RWPE1 (cell line): ENCODE measurements at regions not wholly inside any gene's neighbourhood (a gene's known extent, or its start where the extent isn't known, plus 50 kb on each side); places are given as distances from the start of the nearest gene placed in this dataset.

Experiments used
- CTCF ChIA-PET: fragments of 350-600 bp; sonication (Branson Sonifier 250); formaldehyde crosslinking; extraction: SDS; loops from one replicate; lab custom pipeline; 2021; lab: Yijun Ruan, JAX
- POLR2A ChIA-PET: fragments of 400-600 bp; formaldehyde crosslinking; extraction: SDS; loops from one replicate; lab custom pipeline; 2020; ENCODE audit warnings: antibody characterized with exemption; ENCODE audit not compliant: low non-redundant PET; lab: Yijun Ruan, JAX
- DNase-seq: peaks from one replicate; pipeline ENCODE4 v3.0.0; 2012; ENCODE audit warnings: low spot score
- H3K27ac ChIP-seq: fragments of 450-650 bp; 2 replicates; pipeline ENCODE4 v1.5.1; 2017
- CTCF ChIP-seq: fragments of 450-650 bp; conservative IDR thresholded peaks from 2 replicates; pipeline ENCODE4 v1.5.1; 2017; ENCODE audit warnings: low read depth, mild to moderate bottlenecking

- no peak for DNase-seq
- no peak overlapping the region for H3K27ac ChIP-seq
- POLR2A ChIA-PET = no interaction called here
- no peak for TF ChIP-seq CTCF
- CTCF ChIA-PET = interaction anchor here (0.6 to 1.4 kb wide), 3 partner anchors 11 to 671 kb away, joined by 3 to 6 read pairs (median 4); no protein-coding TSS in a partner anchor
Observed at GRCh38 chrX:110420771-110421499, 62.3 kb downstream of the RTL9 start.

GRCh38 chrX:110421500-110422455, 63.1 kb downstream of the RTL9 start:
- ChIA-PET POLR2A (no interaction called here), CTCF (interaction anchor here (1.0 kb wide), 1 partner anchor 11 kb away, joined by 4 read pairs; no protein-coding TSS in a partner anchor)
- H3K27ac ChIP-seq = peak overlapping the region; percentile 52
- TF ChIP-seq CTCF = no peak
- DNase-seq = no peak

- no peak for DNase-seq
- no peak overlapping the region for H3K27ac ChIP-seq
- ChIA-PET CTCF (interaction anchor here (0.7 kb wide), 1 partner anchor 106 kb away, joined by 4 read pairs; no protein-coding TSS in a partner anchor), POLR2A (no interaction called here)
- TF ChIP-seq CTCF = no peak
Observed at GRCh38 chrX:110425222-110426154, 66.8 kb downstream of the RTL9 start.

GRCh38 chrX:110426155-110426504, 67.5 kb downstream of the RTL9 start:
- DNase-seq = no peak
- no peak for TF ChIP-seq CTCF
- no peak overlapping the region for H3K27ac ChIP-seq
- ChIA-PET CTCF (no interaction called here), POLR2A (no interaction called here)

- no peak for TF ChIP-seq CTCF
- no peak for DNase-seq
- CTCF ChIA-PET = no interaction called here
Observed at GRCh38 chrX:110427076-110427475, 68.4 kb downstream of the RTL9 start.

More at GRCh38 chrX:110427076-110427475, 68.4 kb downstream of the RTL9 start:
- H3K27ac ChIP-seq = no peak overlapping the region
- POLR2A ChIA-PET = no interaction called here
